Osteocyte (in vitro differentiated cells): ENCODE measurements at regions not wholly inside any gene's neighbourhood (a gene's known extent, or its start where the extent isn't known, plus 50 kb on each side); places are given as distances from the start of the nearest gene placed in this dataset.

ENCODE experiments used
- DNase-seq: peaks from one replicate; pipeline ENCODE4 v3.0.0; 2021; ENCODE audit warnings: mixed read lengths; ENCODE audit not compliant: unreplicated experiment; ENCODE audit errors: extremely low spot score
- H3K27ac Mint-ChIP-seq: one replicate; pipeline ENCODE4 v1.8.0; 2021; ENCODE audit warnings: mild to moderate bottlenecking, mixed read lengths; ENCODE audit not compliant: unreplicated experiment
- H3K27me3 Mint-ChIP-seq: one replicate; pipeline ENCODE4 v1.8.0; 2021; ENCODE audit warnings: mixed read lengths; ENCODE audit not compliant: unreplicated experiment
- H3K36me3 Mint-ChIP-seq: one replicate; pipeline ENCODE4 v1.8.0; 2021; ENCODE audit warnings: mixed read lengths; ENCODE audit not compliant: unreplicated experiment
- H3K4me1 Mint-ChIP-seq: one replicate; pipeline ENCODE4 v1.8.0; 2021; ENCODE audit warnings: mixed read lengths; ENCODE audit not compliant: unreplicated experiment
- H3K4me3 Mint-ChIP-seq: one replicate; pipeline ENCODE4 v1.8.0; 2021; ENCODE audit warnings: mild to moderate bottlenecking, moderate library complexity, mixed read lengths; ENCODE audit not compliant: unreplicated experiment
- H3K9me3 Mint-ChIP-seq: one replicate; pipeline ENCODE4 v1.8.0; 2021; ENCODE audit warnings: mixed read lengths; ENCODE audit not compliant: unreplicated experiment
- TF ChIP-seq, protein P1 (sequence below): fragments of 200-600 bp; sonication (generic); IDR thresholded peaks from 2 replicates; pipeline ENCODE4 v1.5.0; 2021; ENCODE audit warnings: antibody characterized with exemption, mild to moderate bottlenecking, moderate library complexity

DNA sequence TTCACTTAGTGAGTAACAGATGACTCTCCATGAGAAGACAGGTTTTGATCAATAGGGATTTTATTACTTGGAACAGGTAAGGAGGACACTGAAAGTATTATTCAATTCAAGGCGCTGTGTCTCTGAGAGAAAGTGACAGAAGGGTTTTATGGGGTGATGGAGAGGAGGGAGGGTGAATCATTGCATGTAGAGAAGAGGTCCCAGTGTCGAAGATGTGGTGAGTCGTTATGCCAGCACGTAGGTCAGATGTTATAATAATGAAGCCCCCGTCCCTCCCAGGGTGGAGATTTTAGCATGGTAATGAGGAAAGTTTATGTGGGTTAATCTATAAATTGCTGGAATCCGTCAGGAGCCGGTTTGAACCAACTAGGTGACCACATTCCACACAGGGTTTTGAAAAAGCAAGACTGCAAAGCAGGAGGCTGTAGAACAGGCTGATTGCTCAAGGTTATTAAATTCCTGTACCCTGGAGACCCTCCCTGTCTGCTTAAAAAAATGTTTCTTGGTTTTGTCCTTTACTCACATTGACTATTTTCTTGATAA lies 586.4 kb upstream of the TMPRSS15 start:
- TF ChIP-seq, protein P1, sequence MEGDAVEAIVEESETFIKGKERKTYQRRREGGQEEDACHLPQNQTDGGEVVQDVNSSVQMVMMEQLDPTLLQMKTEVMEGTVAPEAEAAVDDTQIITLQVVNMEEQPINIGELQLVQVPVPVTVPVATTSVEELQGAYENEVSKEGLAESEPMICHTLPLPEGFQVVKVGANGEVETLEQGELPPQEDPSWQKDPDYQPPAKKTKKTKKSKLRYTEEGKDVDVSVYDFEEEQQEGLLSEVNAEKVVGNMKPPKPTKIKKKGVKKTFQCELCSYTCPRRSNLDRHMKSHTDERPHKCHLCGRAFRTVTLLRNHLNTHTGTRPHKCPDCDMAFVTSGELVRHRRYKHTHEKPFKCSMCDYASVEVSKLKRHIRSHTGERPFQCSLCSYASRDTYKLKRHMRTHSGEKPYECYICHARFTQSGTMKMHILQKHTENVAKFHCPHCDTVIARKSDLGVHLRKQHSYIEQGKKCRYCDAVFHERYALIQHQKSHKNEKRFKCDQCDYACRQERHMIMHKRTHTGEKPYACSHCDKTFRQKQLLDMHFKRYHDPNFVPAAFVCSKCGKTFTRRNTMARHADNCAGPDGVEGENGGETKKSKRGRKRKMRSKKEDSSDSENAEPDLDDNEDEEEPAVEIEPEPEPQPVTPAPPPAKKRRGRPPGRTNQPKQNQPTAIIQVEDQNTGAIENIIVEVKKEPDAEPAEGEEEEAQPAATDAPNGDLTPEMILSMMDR, result no peak
- H3K9me3 Mint-ChIP-seq, result peaks cover 7% of the 10 kb centered on the region
- no peak overlapping the region for H3K4me3 Mint-ChIP-seq
- H3K36me3 Mint-ChIP-seq, result no peaks in the 10 kb centered on the region
- H3K4me1 Mint-ChIP-seq, result peaks cover 10% of the 10 kb centered on the region
- DNase-seq, result no peak
- no peak overlapping the region for H3K27ac Mint-ChIP-seq
- H3K27me3 Mint-ChIP-seq, result peaks cover 1% of the 10 kb centered on the region

DNA sequence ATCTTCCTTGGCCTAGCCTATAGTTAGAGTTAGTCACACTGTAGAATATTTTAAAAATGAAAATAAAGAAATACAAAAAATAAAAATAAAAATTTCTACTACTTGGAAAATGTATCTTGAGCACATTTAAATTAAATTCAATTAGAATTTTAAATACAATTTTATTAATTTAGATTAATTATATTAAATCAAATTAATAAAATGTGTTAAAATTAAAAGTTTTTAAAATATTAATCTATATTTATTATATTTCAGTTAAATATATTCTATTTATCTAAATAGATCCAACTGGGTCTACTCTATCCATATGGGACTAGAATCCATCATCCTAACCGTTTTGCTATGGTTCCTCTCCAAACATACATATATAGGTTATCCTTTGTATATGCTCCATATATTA lies 588.3 kb upstream of the TMPRSS15 start:
- Mint-ChIP-seq H3K27me3 (peaks cover 3% of the 10 kb centered on the region), H3K4me1 (peaks cover 10% of the 10 kb centered on the region), H3K36me3 (no peaks in the 10 kb centered on the region), H3K4me3 (no peak overlapping the region), H3K27ac (no peak overlapping the region), H3K9me3 (peaks cover 4% of the 10 kb centered on the region)
- TF ChIP-seq, protein P1, result no peak
- no peak for DNase-seq

DNA sequence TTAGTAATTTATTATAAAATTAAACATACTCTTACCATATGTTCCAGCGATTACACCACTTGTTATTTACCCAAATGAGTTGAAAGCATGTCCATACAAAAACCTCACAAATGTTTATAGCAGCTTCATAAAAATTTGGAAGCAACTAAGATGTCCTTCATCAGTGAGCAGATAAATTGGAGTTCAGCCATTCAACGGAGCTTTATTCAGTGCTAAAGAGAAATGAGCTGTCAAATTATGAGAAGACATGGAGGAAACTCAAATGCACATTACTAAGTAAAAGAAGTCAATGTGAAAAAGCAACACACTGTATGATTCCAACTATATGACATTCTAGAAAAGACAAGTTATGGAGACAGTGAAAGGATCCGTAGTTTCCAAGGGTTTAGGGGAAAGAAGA lies 606.7 kb upstream of the TMPRSS15 start:
- no peak for DNase-seq
- no peaks in the 10 kb centered on the region for H3K36me3 Mint-ChIP-seq
- H3K4me3 Mint-ChIP-seq, result no peak overlapping the region
- TF ChIP-seq, protein P1, result no peak
- H3K27ac Mint-ChIP-seq, result no peak overlapping the region
- H3K27me3 Mint-ChIP-seq, result no peaks in the 10 kb centered on the region
- H3K9me3 Mint-ChIP-seq, result peaks cover 12% of the 10 kb centered on the region
- no peaks in the 10 kb centered on the region for H3K4me1 Mint-ChIP-seq

DNA sequence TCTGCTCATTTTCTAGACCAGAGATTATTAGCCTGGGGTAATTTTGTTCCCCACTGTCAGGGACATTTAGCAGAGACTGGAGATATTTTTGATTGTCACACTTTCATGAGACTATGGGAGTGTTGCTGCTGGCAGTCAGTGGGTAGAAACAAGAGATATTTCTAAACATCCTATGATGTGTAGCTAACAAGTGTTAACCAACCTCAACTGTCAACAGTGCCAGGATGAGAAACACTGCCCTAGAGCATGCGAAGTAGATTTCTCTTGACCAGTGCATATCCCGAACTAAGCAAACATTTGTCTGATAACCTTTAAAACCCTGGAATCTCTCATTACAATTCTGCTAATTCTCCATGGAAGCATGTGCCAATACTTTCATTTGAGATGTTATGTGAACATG lies 607.4 kb upstream of the TMPRSS15 start:
- Mint-ChIP-seq H3K4me3 (no peak overlapping the region), H3K36me3 (no peaks in the 10 kb centered on the region), H3K4me1 (no peaks in the 10 kb centered on the region), H3K27ac (no peak overlapping the region), H3K9me3 (peaks cover 12% of the 10 kb centered on the region), H3K27me3 (no peaks in the 10 kb centered on the region)
- DNase-seq, result no peak
- TF ChIP-seq, protein P1, result no peak

DNA sequence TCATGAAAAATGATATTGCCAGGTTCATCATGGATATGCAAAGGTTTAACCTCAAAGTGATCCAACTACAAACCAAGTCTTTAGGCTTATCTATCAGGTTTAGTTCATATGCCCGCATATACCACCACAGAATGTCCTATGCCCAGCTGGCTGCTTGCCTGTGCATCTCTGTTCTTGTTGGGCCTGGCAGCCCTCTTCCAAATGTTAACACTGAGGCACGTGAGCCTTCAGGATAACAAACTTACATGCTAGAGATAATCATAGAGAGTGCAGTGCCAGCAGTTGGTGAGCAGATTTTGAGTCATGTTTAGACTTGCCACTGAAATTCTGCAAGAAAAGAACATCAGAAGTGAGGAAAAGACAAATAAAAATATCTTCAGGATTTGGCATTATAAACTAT lies 607.9 kb upstream of the TMPRSS15 start:
- no peaks in the 10 kb centered on the region for H3K4me1 Mint-ChIP-seq
- H3K4me3 Mint-ChIP-seq, result no peak overlapping the region
- no peaks in the 10 kb centered on the region for H3K36me3 Mint-ChIP-seq
- no peak for DNase-seq
- TF ChIP-seq, protein P1, result no peak
- H3K27me3 Mint-ChIP-seq, result no peaks in the 10 kb centered on the region
- no peak overlapping the region for H3K27ac Mint-ChIP-seq
- H3K9me3 Mint-ChIP-seq, result peaks cover 12% of the 10 kb centered on the region
